Keratinocyte (primary cell): ENCODE measurements at regions not wholly inside any gene's neighbourhood (a gene's known extent, or its start where the extent isn't known, plus 50 kb on each side); places are given as distances from the start of the nearest gene placed in this dataset.

Experiments used
- DNase-seq: peaks from one replicate; pipeline ENCODE4 v3.0.0-alpha.2; 2011; ENCODE audit warnings: low read depth, missing footprints, low spot score
- FAIRE-seq: peaks from 2 replicates; lab custom pipeline; 2011; peaks lifted over from hg19 to GRCh38; lab: Jason Lieb, UNC
- H2AFZ ChIP-seq: 2 replicates; pipeline ENCODE4 v1.6.0; 2012; ENCODE audit warnings: low read length, control low read depth, inconsistent platforms; ENCODE audit not compliant: control insufficient read depth
- H3K27ac ChIP-seq: 2 replicates; pipeline ENCODE4 v1.5.1; 2011; ENCODE audit warnings: low read length; ENCODE audit not compliant: control insufficient read depth, insufficient read depth
- H3K27me3 ChIP-seq: 3 replicates; pipeline ENCODE4 v1.6.0; 2011; ENCODE audit warnings: low read length; ENCODE audit not compliant: control insufficient read depth, insufficient read depth; ENCODE audit errors: extremely low read depth
- H3K36me3 ChIP-seq, 2 experiments: 2 replicates in 1 of 2; 3 replicates in 1 of 2; pipeline ENCODE4 v1.5.1; 2011; ENCODE audit warnings: low read length in 2 of 2, mild to moderate bottlenecking in 1 of 2; ENCODE audit not compliant: control insufficient read depth in 2 of 2, insufficient read depth in 2 of 2; ENCODE audit errors: extremely low read depth in 1 of 2
- H3K4me1 ChIP-seq: 3 replicates; pipeline ENCODE4 v1.5.1; 2011; ENCODE audit warnings: low read length; ENCODE audit not compliant: control insufficient read depth, insufficient read depth; ENCODE audit errors: extremely low read depth
- H3K4me2 ChIP-seq: 3 replicates; pipeline ENCODE4 v1.6.0; 2011; ENCODE audit warnings: low read depth, low read length; ENCODE audit not compliant: control insufficient read depth, insufficient read depth; ENCODE audit errors: extremely low read depth
- H3K4me3 ChIP-seq, 3 experiments: fragments of 200-600 bp in 1 of 3; sonication (generic) in 1 of 3; 2 replicates in 2 of 3; 3 replicates in 1 of 3; pipeline ENCODE4 v1.5.1; 2011 to 2016; ENCODE audit warnings: low read length in 3 of 3, mild to moderate bottlenecking in 3 of 3, control low read depth in 2 of 3, inconsistent platforms in 1 of 3, low read depth in 1 of 3, mixed read lengths in 1 of 3, mixed run types in 1 of 3, moderate library complexity in 1 of 3; ENCODE audit not compliant: control insufficient read depth in 2 of 3, insufficient read depth in 2 of 3; ENCODE audit errors: extremely low read depth in 1 of 3
- H3K79me2 ChIP-seq: 2 replicates; pipeline ENCODE4 v1.6.0; 2012; ENCODE audit warnings: low read length; ENCODE audit not compliant: control insufficient read depth, insufficient read depth
- H3K9ac ChIP-seq: 3 replicates; pipeline ENCODE4 v1.6.0; 2011; ENCODE audit warnings: low read length; ENCODE audit not compliant: control insufficient read depth, insufficient read depth; ENCODE audit errors: extremely low read depth
- H3K9me1 ChIP-seq: 3 replicates; pipeline ENCODE4 v1.6.0; 2011; ENCODE audit warnings: low read length; ENCODE audit not compliant: control insufficient read depth, insufficient read depth; ENCODE audit errors: extremely low read depth
- H3K9me3 ChIP-seq: 2 replicates; pipeline ENCODE4 v1.5.1; 2012; ENCODE audit warnings: low read depth, low read length; ENCODE audit not compliant: control insufficient read depth
- H4K20me1 ChIP-seq: 3 replicates; pipeline ENCODE4 v1.6.0; 2011; ENCODE audit warnings: low read length; ENCODE audit not compliant: control insufficient read depth, insufficient read depth; ENCODE audit errors: extremely low read depth
- CTCF ChIP-seq, 3 experiments: IDR thresholded peaks in 1 of 3; conservative IDR thresholded peaks in 1 of 3; optimal IDR thresholded peaks in 1 of 3; 2 replicates in 2 of 3; 3 replicates in 1 of 3; pipeline versions ENCODE3 to v1.5.1; 2011; ENCODE audit warnings: low read length in 3 of 3, mild to moderate bottlenecking in 3 of 3, moderate library complexity in 2 of 3, control low read depth in 1 of 3, inconsistent platforms in 1 of 3; ENCODE audit not compliant: insufficient read depth in 2 of 3; ENCODE audit errors: extremely low read depth in 1 of 3
- EZH2 ChIP-seq: IDR thresholded peaks from one replicate; pipeline ENCODE4 v1.6.1; 2012; ENCODE audit warnings: inconsistent platforms, mild to moderate bottlenecking, low read length, moderate library complexity
- dilution Hi-C: fragments of 300-500 bp; cut with MboI; formaldehyde crosslinking; loops from one replicate; pipeline ENCODE4 v1.7.0; 2020; ENCODE audit warnings: low sequenced_read_pairs; ENCODE audit not compliant: extremely low pct_ligation_motif_present

- dilution Hi-C loops: no loop called here
- H3K36me3 ChIP-seq: no peaks in the 10 kb centered on the region
Measured at GRCh38 chr3:8186213-8186612, 315.4 kb upstream of the LMCD1 start.

DNA sequence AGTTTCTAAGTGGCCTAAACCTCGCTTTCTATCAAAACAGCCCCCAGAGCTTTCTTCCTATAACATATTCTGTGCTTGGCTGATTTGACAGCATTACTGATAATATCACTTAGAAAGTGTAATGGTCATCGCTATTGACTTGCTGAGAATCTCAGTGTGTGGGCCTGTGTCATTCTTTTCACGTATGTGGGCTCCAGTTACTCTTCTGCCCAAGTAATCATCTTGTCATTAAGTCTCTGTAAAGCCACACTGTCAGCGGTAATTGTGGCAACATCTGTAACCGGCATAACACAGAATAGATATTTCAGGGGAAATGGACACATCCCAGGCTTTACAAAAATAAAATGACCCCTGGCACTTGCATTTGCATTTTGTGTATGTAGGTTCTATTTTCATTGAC, 313.6 kb upstream of the LMCD1 start:
- no peak overlapping the region for H3K9ac ChIP-seq
- no peaks in the 10 kb centered on the region for H3K9me1 ChIP-seq
- no peaks in the 10 kb centered on the region for H3K4me1 ChIP-seq
- no peaks in the 10 kb centered on the region for H3K9me3 ChIP-seq
- no peak overlapping the region for H3K27ac ChIP-seq
- no peak overlapping the region for H3K4me2 ChIP-seq
- no peak overlapping the region for H3K4me3 ChIP-seq
- no peaks in the 10 kb centered on the region for H3K36me3 ChIP-seq
- H3K79me2 ChIP-seq: no peaks in the 10 kb centered on the region
- H3K27me3 ChIP-seq: no peaks in the 10 kb centered on the region
- no peaks in the 10 kb centered on the region for H4K20me1 ChIP-seq
- TF ChIP-seq CTCF (optimal IDR thresholded peaks at IDR 0.05 in 1 of 3, IDR thresholded peaks at IDR 0.05 in 1 of 3, conservative IDR thresholded peaks at IDR 0.05 in 1 of 3; ENCODE audit: extremely low read depth in 1 of 3, insufficient read depth in 2 of 3, low read length in 3 of 3) (no peak), EZH2 (no peak)
- H2AFZ ChIP-seq: no peak overlapping the region
- no peak for DNase-seq
- FAIRE-seq: no peak
- dilution Hi-C loops: no loop called here

More at GRCh38 chr3:8186213-8186612, 315.4 kb upstream of the LMCD1 start:
- Histone ChIP-seq H3K9me1 (no peaks in the 10 kb centered on the region), H3K9ac (no peak overlapping the region), H3K79me2 (no peaks in the 10 kb centered on the region), H4K20me1 (no peaks in the 10 kb centered on the region), H3K9me3 (no peaks in the 10 kb centered on the region), H3K4me1 (no peaks in the 10 kb centered on the region), H3K4me2 (no peak overlapping the region), H2AFZ (no peak overlapping the region), H3K4me3 (no peak overlapping the region), H3K27ac (no peak overlapping the region), H3K27me3 (no peaks in the 10 kb centered on the region)
- FAIRE-seq (no peak), DNase-seq (no peak)
- TF ChIP-seq CTCF (optimal IDR thresholded peaks at IDR 0.05 in 1 of 3, IDR thresholded peaks at IDR 0.05 in 1 of 3, conservative IDR thresholded peaks at IDR 0.05 in 1 of 3; ENCODE audit: extremely low read depth in 1 of 3, insufficient read depth in 2 of 3, low read length in 3 of 3) (no peak), EZH2 (no peak)
